ENCODE measurements at regions not wholly inside any gene's neighbourhood (a gene's known extent, or its start where the extent isn't known, plus 50 kb on each side); places are given as distances from the start of the nearest gene placed in this dataset.

DNA sequence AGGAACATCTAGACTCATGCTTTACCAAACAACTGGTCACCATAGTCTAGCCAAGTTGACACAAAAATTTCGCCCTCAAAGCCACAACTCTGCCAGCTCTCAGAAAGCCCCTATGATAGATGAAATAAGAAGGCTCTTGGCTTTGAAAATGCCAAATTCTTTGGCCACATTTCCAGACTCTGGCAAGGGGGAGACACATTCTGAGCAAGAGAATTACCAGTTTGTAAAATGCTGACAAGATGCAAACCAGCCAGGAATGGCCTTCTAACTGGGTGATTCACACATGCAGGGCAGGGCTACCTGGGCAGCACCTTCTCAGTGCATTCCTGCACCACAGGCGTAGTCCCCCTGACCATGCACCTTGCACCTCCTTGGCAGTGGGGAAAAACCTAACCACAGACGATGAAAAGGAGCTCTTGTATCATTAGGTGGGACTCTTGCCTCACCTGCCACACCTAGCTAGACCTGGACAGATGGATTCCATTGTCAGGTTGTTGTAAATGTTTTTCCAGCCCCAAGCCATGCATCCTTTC lies 77.4 kb upstream of the CPEB2 start:
- Histone ChIP-seq H3K4me3 (no peak overlapping the region), H3K27ac (no peak overlapping the region), H3K9me3 (no peaks in the 10 kb centered on the region), H3K36me3 (ENCODE audit: insufficient read depth in 1 of 2, low read depth in 1 of 2) (no peaks in the 10 kb centered on the region), H3K27me3 (ENCODE audit: insufficient read depth in 3 of 3, low read length in 2 of 3) (no peaks in the 10 kb centered on the region), H3K4me1 (no peaks in the 10 kb centered on the region)
- 57 to 72% (median 69%) methylated on average over 3 of the region's 3 CpGs for WGBS, 3 donors
- TF ChIP-seq, protein P1, sequence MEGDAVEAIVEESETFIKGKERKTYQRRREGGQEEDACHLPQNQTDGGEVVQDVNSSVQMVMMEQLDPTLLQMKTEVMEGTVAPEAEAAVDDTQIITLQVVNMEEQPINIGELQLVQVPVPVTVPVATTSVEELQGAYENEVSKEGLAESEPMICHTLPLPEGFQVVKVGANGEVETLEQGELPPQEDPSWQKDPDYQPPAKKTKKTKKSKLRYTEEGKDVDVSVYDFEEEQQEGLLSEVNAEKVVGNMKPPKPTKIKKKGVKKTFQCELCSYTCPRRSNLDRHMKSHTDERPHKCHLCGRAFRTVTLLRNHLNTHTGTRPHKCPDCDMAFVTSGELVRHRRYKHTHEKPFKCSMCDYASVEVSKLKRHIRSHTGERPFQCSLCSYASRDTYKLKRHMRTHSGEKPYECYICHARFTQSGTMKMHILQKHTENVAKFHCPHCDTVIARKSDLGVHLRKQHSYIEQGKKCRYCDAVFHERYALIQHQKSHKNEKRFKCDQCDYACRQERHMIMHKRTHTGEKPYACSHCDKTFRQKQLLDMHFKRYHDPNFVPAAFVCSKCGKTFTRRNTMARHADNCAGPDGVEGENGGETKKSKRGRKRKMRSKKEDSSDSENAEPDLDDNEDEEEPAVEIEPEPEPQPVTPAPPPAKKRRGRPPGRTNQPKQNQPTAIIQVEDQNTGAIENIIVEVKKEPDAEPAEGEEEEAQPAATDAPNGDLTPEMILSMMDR (IDR thresholded peaks at IDR 0.05), result no peak
- DNase-seq (no peak), ATAC-seq (no peak)
- intact Hi-C loops (cut with DNase I), result no loop called here

DNA sequence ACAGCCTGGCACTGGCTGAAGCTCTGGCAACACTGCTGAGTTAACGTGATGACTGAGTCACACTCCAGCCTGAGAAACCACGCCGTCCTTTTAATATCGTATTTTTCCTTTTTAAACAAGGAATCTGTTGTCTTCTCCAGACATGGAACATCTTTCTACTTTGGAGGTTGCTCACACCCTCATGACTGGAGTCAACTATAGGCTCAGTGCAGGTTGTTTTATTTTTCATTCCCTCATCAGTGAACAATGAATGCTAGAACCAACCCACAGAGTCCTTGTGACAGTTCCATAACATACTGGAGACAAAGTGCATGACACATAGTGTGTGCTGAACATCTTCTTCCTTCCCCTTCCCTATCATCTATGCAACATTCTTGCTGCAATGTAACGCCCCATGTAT lies 76.8 kb upstream of the CPEB2 start:
- TF ChIP-seq, protein P1 (IDR thresholded peaks at IDR 0.05), result no peak
- no peak for DNase-seq
- Histone ChIP-seq H3K27me3 (ENCODE audit: insufficient read depth in 3 of 3, low read length in 2 of 3) (no peaks in the 10 kb centered on the region), H3K4me1 (no peaks in the 10 kb centered on the region), H3K4me3 (no peak overlapping the region), H3K36me3 (ENCODE audit: insufficient read depth in 1 of 2, low read depth in 1 of 2) (no peaks in the 10 kb centered on the region), H3K9me3 (no peaks in the 10 kb centered on the region), H3K27ac (no peak overlapping the region)
- WGBS, 3 donors, result 53 to 73% (median 59%) methylated on average over 5 of the region's 5 CpGs
- ATAC-seq, result no peak
- intact Hi-C loops (cut with DNase I), result no loop called here

DNA sequence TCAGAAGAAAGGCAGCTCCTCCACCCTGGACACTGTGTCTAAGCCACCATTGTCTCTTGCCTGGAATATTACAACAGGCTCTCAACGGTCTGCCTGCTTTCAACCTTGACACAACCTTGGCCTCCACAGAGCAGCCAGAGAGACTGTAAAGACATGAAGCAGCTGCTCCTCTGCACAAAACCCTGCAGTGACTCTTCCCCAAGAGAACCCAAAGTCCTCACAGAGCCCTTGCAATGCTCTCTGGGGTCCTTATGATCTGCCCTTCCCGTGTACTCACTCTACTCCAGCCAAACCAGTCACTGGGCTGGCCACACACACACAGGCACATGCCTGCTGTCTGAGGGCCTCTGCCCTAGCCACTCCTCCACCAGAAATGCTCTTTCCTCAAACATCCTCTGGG lies 75.9 kb upstream of the CPEB2 start:
- intact Hi-C loops (cut with DNase I), result no loop called here
- ATAC-seq, result no peak
- WGBS, 3 donors, result 33 to 37% (median 36%) methylated on average over 2 of the region's 2 CpGs
- Histone ChIP-seq H3K27me3 (ENCODE audit: insufficient read depth in 3 of 3, low read length in 2 of 3) (no peaks in the 10 kb centered on the region), H3K4me3 (no peak overlapping the region), H3K36me3 (ENCODE audit: insufficient read depth in 1 of 2, low read depth in 1 of 2) (no peaks in the 10 kb centered on the region), H3K4me1 (no peaks in the 10 kb centered on the region), H3K27ac (no peak overlapping the region), H3K9me3 (no peaks in the 10 kb centered on the region)
- no peak for DNase-seq
- TF ChIP-seq, protein P1 (IDR thresholded peaks at IDR 0.05), result no peak

DNA sequence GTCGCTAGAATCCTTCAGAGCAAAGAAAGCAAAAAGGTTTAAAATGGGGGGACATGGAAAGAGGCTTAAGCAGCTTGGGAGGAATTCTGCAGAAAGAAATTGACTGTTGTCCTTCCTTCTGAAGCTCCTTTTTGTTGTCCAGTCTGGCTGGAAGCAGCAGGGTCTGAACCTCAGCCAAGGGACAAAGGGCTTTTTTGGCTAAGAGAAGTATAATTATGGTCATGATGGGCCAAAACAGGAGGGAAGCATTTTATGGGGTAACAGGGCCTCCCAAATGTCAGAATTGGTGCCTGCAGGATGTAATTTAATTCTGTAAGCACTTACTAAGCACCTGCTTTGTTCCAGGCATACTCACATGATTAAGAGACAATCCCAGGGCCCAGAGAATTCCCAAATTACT lies 74.2 kb upstream of the CPEB2 start:
- ATAC-seq (no peak), DNase-seq (no peak)
- Histone ChIP-seq H3K4me3 (no peak overlapping the region), H3K4me1 (no peaks in the 10 kb centered on the region), H3K27me3 (ENCODE audit: insufficient read depth in 3 of 3, low read length in 2 of 3) (peaks cover 0 to 3% (median 0%) of the 10 kb centered on the region in 3 donors), H3K27ac (no peak overlapping the region), H3K36me3 (ENCODE audit: insufficient read depth in 1 of 2, low read depth in 1 of 2) (no peaks in the 10 kb centered on the region), H3K9me3 (no peaks in the 10 kb centered on the region)
- TF ChIP-seq, protein P1 (IDR thresholded peaks at IDR 0.05), result no peak
- intact Hi-C loops (cut with DNase I), result no loop called here
- WGBS, 3 donors, result 52 to 58% (median 56%) methylated on average over 1 of the region's 1 CpG

DNA sequence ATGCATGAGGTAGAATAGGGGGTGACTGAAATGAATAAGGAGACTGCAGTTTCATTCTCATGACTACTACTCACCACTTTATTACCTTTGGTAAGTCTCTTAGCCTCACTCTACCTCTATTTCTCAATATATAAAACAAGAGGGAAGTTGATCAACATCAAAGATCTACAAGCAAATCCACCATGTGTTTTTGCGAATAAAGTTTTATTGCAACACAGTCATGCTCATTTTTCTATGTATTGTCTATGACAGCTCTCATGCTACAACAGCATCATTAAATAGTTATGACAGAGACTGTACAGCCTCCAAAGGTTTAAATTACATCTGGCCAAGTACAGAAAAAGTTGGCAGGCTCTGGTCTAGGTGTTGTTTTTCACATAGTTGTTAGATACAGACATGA lies 72.6 kb upstream of the CPEB2 start:
- no peaks in the 10 kb centered on the region for H3K4me1 ChIP-seq
- intact Hi-C loops (cut with DNase I), result no loop called here
- H3K36me3 ChIP-seq (ENCODE audit: insufficient read depth in 1 of 2, low read depth in 1 of 2), result no peaks in the 10 kb centered on the region
- DNase-seq (no peak), ATAC-seq (no peak)
- H3K27me3 ChIP-seq (ENCODE audit: insufficient read depth in 3 of 3, low read length in 2 of 3), result peaks cover 0 to 3% (median 0%) of the 10 kb centered on the region in 3 donors
- H3K4me3 ChIP-seq, result no peak overlapping the region
- 98 to 100% (median 100%) methylated on average over 1 of the region's 1 CpG for WGBS, 3 donors
- TF ChIP-seq, protein P1 (IDR thresholded peaks at IDR 0.05), result no peak
- H3K9me3 ChIP-seq, result no peaks in the 10 kb centered on the region
- no peak overlapping the region for H3K27ac ChIP-seq
